Loucy (cell line): ENCODE measurements at regions not wholly inside any gene's neighbourhood (a gene's known extent, or its start where the extent isn't known, plus 50 kb on each side); places are given as distances from the start of the nearest gene placed in this dataset.

Experiments
- CTCF ChIP-seq: fragments of 200-600 bp; sonication (generic); conservative IDR thresholded peaks from 2 replicates; pipeline ENCODE4 v1.5.1; 2014; ENCODE audit warnings: mild to moderate bottlenecking, antibody characterized with exemption, low read length
- EZH2phosphoT487 ChIP-seq: fragments of 200-600 bp; IDR thresholded peaks from 2 replicates; pipeline ENCODE4 v1.6.1; 2018; ENCODE audit warnings: antibody characterized with exemption, mild to moderate bottlenecking, moderate library complexity, borderline replicate concordance

GRCh38 chr11:14593671-14594070 is 49.9 kb upstream of the PDE3B start:
- TF ChIP-seq CTCF = no peak
- TF ChIP-seq EZH2phosphoT487 = no peak
